HEK293 (cell line): ENCODE measurements at regions not wholly inside any gene's neighbourhood (a gene's known extent, or its start where the extent isn't known, plus 50 kb on each side); places are given as distances from the start of the nearest gene placed in this dataset.

Experiments used
- CTCF ChIA-PET: fragments of 350-600 bp; formaldehyde crosslinking; extraction: SDS; loops from one replicate; lab custom pipeline; 2021; ENCODE audit warnings: antibody characterized with exemption; lab: Yijun Ruan, JAX
- POLR2A ChIA-PET: fragments of 300-600 bp; formaldehyde crosslinking; extraction: SDS; loops from one replicate; lab custom pipeline; 2020; ENCODE audit warnings: antibody characterized with exemption, inconsistent platforms; lab: Yijun Ruan, JAX
- H3K27ac ChIP-seq: fragments of 200-500 bp; sonication (Bioruptor generic); 2 replicates; pipeline ENCODE4 v1.5.1; 2014; ENCODE audit warnings: low read depth, low read length, control low read depth, inconsistent platforms; ENCODE audit errors: extremely low read depth
- H3K36me3 ChIP-seq, 2 experiments: fragments of 200-500 bp in 1 of 2; sonication (Bioruptor generic) in 1 of 2; 1 replicate in 1 of 2; 2 replicates in 1 of 2; pipeline ENCODE4 v1.5.1; 2014 to 2017; ENCODE audit warnings: inconsistent platforms in 2 of 2, low read length in 2 of 2; ENCODE audit not compliant: control insufficient read depth in 2 of 2, insufficient read depth in 1 of 2
- H3K4me1 ChIP-seq: fragments of 200-500 bp; sonication (Bioruptor generic); 2 replicates; pipeline ENCODE4 v1.5.1; 2014; ENCODE audit warnings: mild to moderate bottlenecking, low read length, inconsistent platforms; ENCODE audit not compliant: control insufficient read depth, insufficient read depth
- H3K4me3 ChIP-seq: 2 replicates; pipeline ENCODE4 v1.5.1; 2011; ENCODE audit warnings: low read depth, mild to moderate bottlenecking, control low read depth, low read length, moderate library complexity
- H3K9me3 ChIP-seq: fragments of 200-500 bp; sonication (Bioruptor generic); 2 replicates; pipeline ENCODE4 v1.5.1; 2014; ENCODE audit warnings: low read depth, low read length, inconsistent platforms; ENCODE audit not compliant: control insufficient read depth, insufficient read depth
- FEZF1 ChIP-seq: fragments of 450-650 bp; formaldehyde crosslinking; IDR thresholded peaks from 2 replicates; pipeline ENCODE4 v1.5.1; 2016; ENCODE audit warnings: missing biosample characterization, missing genetic modification characterization
- GLI2 ChIP-seq: fragments of 450-650 bp; formaldehyde crosslinking; IDR thresholded peaks from 2 replicates; pipeline ENCODE4; 2017; ENCODE audit warnings: missing biosample characterization, missing genetic modification characterization, low read depth, borderline replicate concordance
- HOXA7 ChIP-seq: sonication (generic); formaldehyde crosslinking; IDR thresholded peaks from 2 replicates; pipeline ENCODE4 v1.8.1; 2022; ENCODE audit warnings: missing genetic modification reagents, borderline replicate concordance
- KLF17 ChIP-seq: fragments of 450-650 bp; formaldehyde crosslinking; IDR thresholded peaks from 2 replicates; pipeline ENCODE4 v1.5.1; 2016; ENCODE audit warnings: missing biosample characterization, missing genetic modification characterization
- PATZ1 ChIP-seq: fragments of 450-650 bp; formaldehyde crosslinking; IDR thresholded peaks from 2 replicates; pipeline ENCODE4 v1.5.1; 2016; ENCODE audit warnings: missing biosample characterization, missing genetic modification characterization
- PRDM10 ChIP-seq: fragments of 450-650 bp; formaldehyde crosslinking; IDR thresholded peaks from 2 replicates; pipeline ENCODE4 v1.5.1; 2016; ENCODE audit warnings: missing biosample characterization, missing genetic modification characterization
- ZBTB1 ChIP-seq: fragments of 450-650 bp; formaldehyde crosslinking; IDR thresholded peaks from 2 replicates; pipeline ENCODE4 v1.5.1; 2016; ENCODE audit warnings: missing biosample characterization, missing genetic modification characterization
- ZBTB6 ChIP-seq: fragments of 450-650 bp; formaldehyde crosslinking; IDR thresholded peaks from 2 replicates; pipeline ENCODE4 v1.5.1; 2017; ENCODE audit warnings: missing biosample characterization, missing genetic modification characterization
- ZEB2 ChIP-seq: fragments of 450-650 bp; formaldehyde crosslinking; IDR thresholded peaks from 2 replicates; pipeline ENCODE4 v1.5.1; 2016; ENCODE audit warnings: missing biosample characterization, missing genetic modification characterization
- ZNF18 ChIP-seq: fragments of 450-650 bp; formaldehyde crosslinking; IDR thresholded peaks from 2 replicates; pipeline ENCODE4 v1.5.1; 2016; ENCODE audit warnings: missing biosample characterization, missing genetic modification characterization
- ZNF19 ChIP-seq: fragments of 450-650 bp; formaldehyde crosslinking; IDR thresholded peaks from 2 replicates; pipeline ENCODE4; 2016; ENCODE audit warnings: missing biosample characterization, missing genetic modification characterization, low read depth
- ZNF2 ChIP-seq: fragments of 450-650 bp; formaldehyde crosslinking; IDR thresholded peaks from 2 replicates; pipeline ENCODE4 v1.5.1; 2016; ENCODE audit warnings: missing biosample characterization, missing genetic modification characterization
- ZNF202 ChIP-seq: fragments of 450-650 bp; formaldehyde crosslinking; IDR thresholded peaks from 2 replicates; pipeline ENCODE4 v1.5.1; 2016; ENCODE audit warnings: missing biosample characterization, missing genetic modification characterization, borderline replicate concordance
- ZNF239 ChIP-seq: fragments of 450-650 bp; formaldehyde crosslinking; IDR thresholded peaks from 2 replicates; pipeline ENCODE4 v1.5.1; 2016; ENCODE audit warnings: missing biosample characterization, missing genetic modification characterization
- ZNF266 ChIP-seq: fragments of 450-650 bp; formaldehyde crosslinking; IDR thresholded peaks from 2 replicates; pipeline ENCODE4 v1.5.1; 2016; ENCODE audit warnings: missing biosample characterization, missing genetic modification characterization, low read depth
- ZNF692 ChIP-seq: fragments of 450-650 bp; formaldehyde crosslinking; IDR thresholded peaks from 2 replicates; pipeline ENCODE4 v1.5.1; 2016; ENCODE audit warnings: missing biosample characterization, missing genetic modification characterization

GRCh38 chr5:165579911-165580310 is 2074.5 kb downstream of the MAT2B start:
- POLR2A ChIA-PET, result no interaction called here
- CTCF ChIA-PET, result no interaction called here
- Histone ChIP-seq H3K36me3 (no peaks in the 10 kb centered on the region), H3K4me1 (no peaks in the 10 kb centered on the region), H3K9me3 (no peaks in the 10 kb centered on the region), H3K4me3 (no peak overlapping the region), H3K27ac (no peak overlapping the region)
- no peak for TF ChIP-seq ZNF692 (tag by site-specific recombination)
- TF ChIP-seq PATZ1 (tag by site-specific recombination), result no peak
- TF ChIP-seq ZNF2, result no peak
- no peak for TF ChIP-seq HOXA7
- no peak for TF ChIP-seq ZEB2 (tag by site-specific recombination)
- TF ChIP-seq ZNF202, result no peak
- TF ChIP-seq PRDM10 (tag by site-specific recombination), result no peak
- TF ChIP-seq GLI2, result no peak
- no peak for TF ChIP-seq ZBTB6 (tag by site-specific recombination)
- TF ChIP-seq ZNF18, result no peak
- no peak for TF ChIP-seq ZNF239 (tag by site-specific recombination)
- no peak for TF ChIP-seq ZNF19 (tag by site-specific recombination)
- no peak for TF ChIP-seq ZNF266
- TF ChIP-seq KLF17, result no peak
- TF ChIP-seq ZBTB1 (tag by site-specific recombination), result no peak
- no peak for TF ChIP-seq FEZF1 (tag by site-specific recombination)
